COLO829 (cell line): ENCODE measurements at regions not wholly inside any gene's neighbourhood (a gene's known extent, or its start where the extent isn't known, plus 50 kb on each side); places are given as distances from the start of the nearest gene placed in this dataset.
A peak's percentile ranks its signal among the peaks of the same experiment; 100 is the strongest.

Source experiments
- DNase-seq: peaks from one replicate; pipeline ENCODE4 v3.0.0; 2012; ENCODE audit warnings: low spot score

GRCh38 chr12:67151886-67152285 lies 117.3 kb upstream of the CAND1 start:
- no peak for DNase-seq

DNA sequence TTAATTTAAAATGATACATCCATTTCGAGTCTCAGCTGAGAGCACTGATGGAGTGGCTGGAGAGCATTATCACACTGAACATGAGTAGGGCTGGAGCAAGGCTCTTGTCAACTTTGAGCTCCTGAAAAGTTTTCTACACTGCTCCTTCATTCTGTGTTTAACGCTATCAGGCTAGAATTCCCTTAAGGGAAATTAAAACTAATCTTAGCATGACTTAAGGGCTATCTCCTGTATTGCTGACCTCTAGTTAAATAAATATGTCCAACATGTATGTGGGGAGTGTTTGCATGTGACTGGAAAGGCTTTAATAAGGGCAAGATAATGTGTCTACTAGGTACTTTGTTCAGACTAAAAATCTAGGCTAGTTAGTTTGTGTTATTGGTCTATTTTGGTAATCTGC lies 116.7 kb upstream of the CAND1 start:
- DNase-seq = no peak

DNA sequence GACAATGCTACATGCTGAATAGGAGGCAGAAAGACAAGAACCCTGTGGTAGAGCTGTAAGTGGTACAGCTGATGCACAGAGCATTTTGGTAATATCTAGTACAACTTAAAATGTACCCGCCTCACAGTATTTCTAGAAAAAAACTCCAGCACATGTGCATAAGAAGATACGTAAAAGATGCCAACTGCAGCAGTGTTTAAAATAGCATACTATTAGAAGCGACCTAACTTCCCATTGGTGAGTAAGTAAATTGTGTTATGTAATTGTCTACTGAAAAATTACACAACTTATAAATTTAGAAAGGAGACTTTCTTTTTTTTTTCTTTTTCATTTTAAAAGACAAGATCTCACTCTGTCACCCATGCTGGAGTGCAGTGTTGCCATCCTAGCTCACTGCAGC lies 114.3 kb upstream of the CAND1 start:
- DNase-seq = no peak

DNA sequence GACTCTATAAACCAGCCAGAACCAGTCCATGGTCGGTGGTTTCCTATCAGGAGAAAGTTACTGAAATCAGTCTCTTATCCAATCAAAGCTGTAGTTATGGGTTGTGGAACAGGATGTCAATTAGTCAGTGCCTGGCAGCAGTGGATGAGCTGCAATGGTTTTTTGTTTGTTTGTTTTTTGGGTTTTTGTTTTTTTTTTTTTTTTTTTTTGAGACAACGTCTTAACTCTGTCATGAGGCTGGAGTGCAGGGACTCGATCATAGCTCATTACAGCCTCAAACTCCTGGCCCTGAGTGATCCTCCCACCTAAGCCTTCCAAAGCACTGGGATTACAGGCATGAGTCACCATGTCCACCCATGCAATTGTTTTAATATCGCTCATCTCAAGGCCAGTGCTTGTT lies 113.3 kb upstream of the CAND1 start:
- peak; percentile 9 for DNase-seq

GRCh38 chr12:67161322-67161918 lies 107.7 kb upstream of the CAND1 start:
- peak; percentile 48 for DNase-seq

DNA sequence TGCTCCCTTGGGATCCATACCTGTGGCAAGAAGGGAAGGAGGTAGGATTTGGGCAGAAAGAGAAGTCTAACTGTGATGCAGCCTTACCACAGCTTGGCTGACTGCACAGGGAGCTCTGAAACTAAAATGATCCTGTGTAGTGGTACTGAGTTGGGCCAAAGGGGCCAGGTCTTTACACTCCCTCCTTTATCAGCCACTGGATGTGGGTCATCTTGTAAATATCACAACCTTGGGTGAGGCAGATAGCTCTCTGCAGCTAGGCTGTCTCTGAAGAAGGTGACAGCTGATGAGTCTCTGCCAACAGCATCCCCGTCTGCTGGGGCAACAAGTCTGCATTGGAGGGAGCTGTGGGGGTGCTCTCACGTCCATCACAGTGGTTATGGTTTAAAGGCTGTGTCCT lies 95.9 kb upstream of the CAND1 start:
- no peak for DNase-seq

GRCh38 chr12:67182551-67182950 lies 86.6 kb upstream of the CAND1 start:
- no peak for DNase-seq

DNA sequence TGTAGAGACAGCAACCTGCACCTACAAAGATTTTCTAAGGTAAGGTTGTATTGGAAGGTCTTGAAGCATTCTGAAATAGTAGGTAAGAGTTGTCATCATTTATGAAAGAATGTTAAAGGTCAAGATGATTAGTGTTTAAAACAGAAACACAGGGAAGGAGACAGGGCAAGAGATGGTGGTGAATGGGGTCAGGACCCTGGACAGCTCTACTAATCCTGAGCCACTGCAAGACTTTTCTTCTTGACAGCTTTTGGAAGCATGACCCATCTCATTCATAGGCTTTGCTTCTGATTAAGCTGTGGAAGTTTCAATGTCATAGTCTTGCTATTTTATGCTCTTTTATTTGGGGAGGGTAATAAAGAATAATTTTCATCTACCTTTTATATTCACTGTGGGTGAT lies 75.5 kb upstream of the CAND1 start:
- DNase-seq = peak; percentile 13

GRCh38 chr12:67200386-67200785 lies 68.8 kb upstream of the CAND1 start:
- DNase-seq = no peak

- DNase-seq = no peak
These were observed 67.0 kb upstream of the CAND1 start for GRCh38 chr12:67202011-67202677.

- DNase-seq = no peak
These were observed 66.5 kb upstream of the CAND1 start for GRCh38 chr12:67202678-67203012.

DNA sequence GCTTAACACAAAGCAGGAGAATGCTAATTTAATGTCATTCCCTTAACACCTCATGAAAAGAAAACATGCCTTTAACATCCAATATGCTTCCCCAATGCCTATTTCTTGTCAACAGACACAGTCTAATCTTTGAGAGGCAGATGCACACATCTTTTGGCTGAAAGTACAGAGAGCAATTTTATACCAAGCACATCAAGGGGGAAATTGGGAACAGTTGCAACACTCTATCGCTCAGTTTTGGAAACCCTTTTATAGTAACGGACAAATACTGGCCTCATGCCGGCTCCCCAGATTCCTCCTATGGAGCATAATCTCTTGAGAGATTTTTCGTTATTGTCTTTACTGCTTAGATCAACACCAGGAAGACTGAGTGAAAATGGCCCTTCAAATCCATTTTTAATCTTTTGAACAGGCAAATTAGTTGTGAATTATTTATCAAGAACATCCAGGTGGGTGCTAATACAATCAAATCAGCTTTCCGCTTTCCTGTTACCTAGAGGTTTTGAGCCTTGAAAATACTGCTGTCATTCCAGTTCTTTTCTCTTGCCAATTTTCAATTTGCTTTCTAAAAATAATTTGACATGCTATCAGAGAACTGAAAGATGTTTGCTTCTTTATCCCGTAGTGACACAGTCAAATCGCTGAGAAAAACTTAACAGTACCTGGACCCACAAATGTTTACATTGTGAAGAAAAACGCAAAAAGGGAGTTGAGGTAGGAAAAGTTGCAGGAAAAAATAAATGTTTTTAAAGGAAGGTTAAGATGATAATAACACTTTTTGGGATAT lies 60.7 kb upstream of the CAND1 start:
- DNase-seq = no peak

GRCh38 chr12:67211029-67211428 lies 58.1 kb upstream of the CAND1 start:
- DNase-seq = no peak

DNA sequence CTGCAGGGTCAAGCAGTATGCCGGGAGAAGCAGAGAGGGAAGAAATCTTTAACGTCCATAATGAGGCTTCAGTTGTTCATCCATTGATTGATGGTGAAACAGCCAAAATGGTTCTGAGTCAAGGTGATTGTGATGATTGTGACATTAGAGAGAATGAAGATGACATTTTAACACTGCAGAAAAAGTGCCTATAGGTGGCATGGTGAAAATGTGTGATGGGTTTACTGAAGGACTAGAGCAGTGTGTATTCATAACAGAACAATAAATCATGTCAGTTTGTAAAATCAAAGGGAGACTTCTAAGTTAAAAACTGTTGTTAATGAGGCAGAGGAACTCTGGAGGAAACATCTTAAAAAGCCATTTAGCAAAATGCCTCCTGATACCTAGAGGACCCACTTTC lies 57.7 kb upstream of the CAND1 start:
- DNase-seq = no peak

GRCh38 chr12:67217647-67218046 lies 51.5 kb upstream of the CAND1 start:
- DNase-seq = no peak
